HL-60/S4 treated with retinoic acid at 250 ng/mL for 4 days and 3 days (cell line): ENCODE measurements at regions not wholly inside any gene's neighbourhood (a gene's known extent, or its start where the extent isn't known, plus 50 kb on each side); places are given as distances from the start of the nearest gene placed in this dataset.
"Not testable (repeated sequence)": the region's sequence is repeated elsewhere in the genome, so short reads cannot be mapped to it uniquely, and the experiment has no call there.

ENCODE experiments used
- in situ Hi-C: fragments of 300-500 bp; cut with MboI; formaldehyde crosslinking; loops from 2 replicates; pipeline ENCODE4 v1.7.0; 2022; ENCODE audit warnings: low sequenced_read_pairs

DNA sequence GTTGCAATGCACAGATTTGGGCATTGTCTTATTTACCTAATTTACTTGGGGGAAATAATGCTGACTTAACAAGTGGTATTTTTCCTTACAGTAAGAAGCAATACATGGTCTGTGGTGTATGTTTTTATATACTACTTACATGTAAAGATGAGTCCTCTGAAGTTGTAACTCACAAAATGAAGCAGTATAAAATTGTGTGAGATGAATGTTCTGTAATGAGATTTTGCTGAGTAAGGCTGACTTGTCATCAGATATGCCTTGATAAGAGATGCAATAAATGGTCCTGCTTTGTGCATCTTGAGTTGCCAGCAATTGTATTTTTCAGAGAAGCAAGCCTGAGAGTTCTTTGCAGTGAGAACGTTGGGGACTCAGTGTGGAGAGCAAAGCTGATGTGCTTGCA, 92.2 kb upstream of the GNAQ start:
- in situ Hi-C loops, result loop anchor here (10.0 kb wide), 3 partner anchors 159 to 259 kb away; no protein-coding TSS in a partner anchor

GRCh38 chr9:78122631-78123030, 91.0 kb upstream of the GNAQ start:
- in situ Hi-C loops, result loop anchor here (10.0 kb wide), 3 partner anchors 158 to 258 kb away; no protein-coding TSS in a partner anchor

- in situ Hi-C loops, result loop anchor here (10.0 kb wide), 3 partner anchors 157 to 257 kb away; no protein-coding TSS in a partner anchor
Observed at GRCh38 chr9:78121488-78121887, 89.9 kb upstream of the GNAQ start.

DNA sequence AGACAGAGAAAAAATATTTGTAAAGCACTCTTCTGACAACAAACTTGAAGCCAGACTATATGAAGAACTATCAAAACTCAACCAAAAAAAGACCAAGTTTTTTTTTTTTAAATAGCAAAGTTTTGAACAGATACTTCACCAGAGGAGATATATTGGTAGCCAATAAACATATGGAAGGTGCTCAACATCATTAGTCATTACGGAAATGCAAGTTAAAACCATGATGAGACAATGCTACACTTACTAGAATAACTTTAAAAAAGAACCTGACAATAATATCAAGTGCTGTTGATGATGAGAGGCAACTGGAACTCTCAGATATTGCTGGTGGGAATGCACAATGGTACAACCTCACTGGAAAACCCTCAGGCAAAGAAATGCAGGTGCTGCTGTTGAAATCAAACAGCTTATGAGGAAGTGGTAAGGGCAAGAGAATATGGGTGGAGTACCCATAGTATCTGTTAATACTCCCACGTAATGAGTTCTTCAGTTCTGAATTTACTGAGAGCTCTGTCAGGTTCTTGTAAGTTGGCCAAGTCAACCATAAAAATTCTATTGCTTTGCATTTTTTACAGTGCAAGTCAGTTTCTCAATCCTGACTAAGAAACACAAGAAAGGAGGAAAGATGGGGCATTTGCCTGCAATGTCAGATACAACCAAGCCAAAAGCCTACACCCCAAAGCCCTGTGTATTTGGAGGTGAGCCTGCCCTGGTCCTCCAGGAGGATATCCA, 87.3 kb upstream of the GNAQ start:
- in situ Hi-C loops, result no loop called here

- in situ Hi-C loops, result no loop called here
Observed at GRCh38 chr9:78115073-78115472, 83.5 kb upstream of the GNAQ start.

GRCh38 chr9:78114581-78114980, 83.0 kb upstream of the GNAQ start:
- in situ Hi-C loops, result no loop called here

GRCh38 chr9:78112406-78112805, 80.8 kb upstream of the GNAQ start:
- in situ Hi-C loops, result no loop called here

DNA sequence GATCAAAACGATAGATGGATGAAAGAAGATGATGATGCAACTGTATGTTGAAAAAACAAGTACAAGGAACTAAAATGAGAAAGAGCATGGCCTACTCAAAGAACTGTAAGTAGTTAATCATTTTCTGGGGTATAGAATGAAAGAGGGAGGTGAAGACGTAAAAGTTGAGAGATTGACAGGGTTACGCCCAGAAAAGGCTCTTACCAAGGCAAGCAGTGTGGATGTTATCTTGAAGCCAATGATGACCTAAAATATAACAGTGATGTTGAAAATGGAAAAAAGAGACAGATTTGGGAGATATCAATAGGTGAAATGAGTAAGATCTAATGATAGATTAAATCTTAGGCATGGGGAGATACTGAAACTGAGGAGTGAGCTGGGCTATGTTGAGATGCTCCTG, 80.4 kb upstream of the GNAQ start:
- in situ Hi-C loops, result no loop called here

- in situ Hi-C loops, result no loop called here
Observed at GRCh38 chr9:78109075-78109474, 77.5 kb upstream of the GNAQ start.

GRCh38 chr9:78106586-78106985, 75.0 kb upstream of the GNAQ start:
- in situ Hi-C loops, result not testable (repeated sequence)

- in situ Hi-C loops, result no loop called here
Observed at GRCh38 chr9:78103971-78104433, 72.4 kb upstream of the GNAQ start.

- in situ Hi-C loops, result no loop called here
Observed at GRCh38 chr9:78101247-78101646, 69.6 kb upstream of the GNAQ start.

GRCh38 chr9:78097541-78097940, 65.9 kb upstream of the GNAQ start:
- in situ Hi-C loops, result no loop called here

DNA sequence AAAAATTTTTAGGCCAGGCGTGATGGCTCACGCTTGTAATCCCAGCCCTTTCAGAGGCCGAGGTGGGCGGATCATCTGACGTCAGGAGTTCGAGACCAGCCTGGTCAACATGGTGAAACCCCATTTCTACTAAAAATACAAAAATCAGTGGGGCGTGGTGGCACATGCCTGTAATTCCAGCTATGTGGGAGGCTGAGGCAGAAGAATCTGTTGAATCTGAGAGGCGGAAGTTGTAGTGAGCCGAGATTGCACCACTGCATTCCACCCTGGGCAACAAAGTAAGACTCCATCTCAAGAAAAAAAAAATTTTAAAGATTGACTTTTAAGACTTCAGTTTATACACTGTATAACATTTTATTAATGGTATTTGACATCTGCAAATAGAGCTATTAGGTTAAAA, 60.1 kb upstream of the GNAQ start:
- in situ Hi-C loops, result no loop called here

GRCh38 chr9:78089111-78089510, 57.5 kb upstream of the GNAQ start:
- in situ Hi-C loops, result no loop called here

DNA sequence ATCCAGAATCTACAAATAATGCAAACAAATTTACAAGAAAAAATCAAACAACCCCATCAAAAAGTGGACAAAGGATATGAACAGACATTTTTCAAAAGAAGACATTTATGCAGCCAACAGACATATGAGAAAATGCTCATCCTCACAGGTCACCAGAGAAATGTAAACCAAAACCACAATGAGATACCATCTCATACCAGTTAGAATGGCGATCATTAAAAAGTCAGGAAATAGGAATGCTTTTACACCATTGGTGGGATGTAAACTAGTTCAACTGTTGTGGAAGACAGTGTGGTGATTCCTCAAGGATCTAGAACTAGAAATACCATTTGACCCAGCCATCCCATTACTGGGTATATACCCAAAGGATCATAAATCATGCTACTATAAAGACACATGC, 56.6 kb upstream of the GNAQ start:
- in situ Hi-C loops, result not testable (repeated sequence)
